ENCODE measurements at regions not wholly inside any gene's neighbourhood (a gene's known extent, or its start where the extent isn't known, plus 50 kb on each side); places are given as distances from the start of the nearest gene placed in this dataset.

- Histone ChIP-seq H2BK5ac (ENCODE audit: low read depth, low read length, poor library complexity, severe bottlenecking) (no peak overlapping the region), H2BK120ac (ENCODE audit: low read depth, low read length) (no peak overlapping the region), H3K23ac (ENCODE audit: low read length in 2 of 2) (no peak overlapping the region), H3K79me1 (replicated peaks; ENCODE audit: low read length, poor library complexity, severe bottlenecking) (no peaks in the 10 kb centered on the region), H2BK12ac (ENCODE audit: low read length in 2 of 2) (no peak overlapping the region), H3K4me1 (ENCODE audit: control insufficient read depth, insufficient read depth, low read depth, low read length) (no peaks in the 10 kb centered on the region), H2AFZ (ENCODE audit: low read depth, low read length) (no peak overlapping the region), H3K14ac (ENCODE audit: low read length in 2 of 2) (no peak overlapping the region), H3K27me3 (ENCODE audit: control insufficient read depth in 1 of 2, insufficient read depth in 1 of 2, low read length in 2 of 2) (no peaks in the 10 kb centered on the region), H3K4me3 (ENCODE audit: insufficient read depth in 1 of 2, low read depth in 1 of 2, low read length in 2 of 2) (no peak overlapping the region), H3K27ac (ENCODE audit: low read length, poor library complexity, severe bottlenecking) (no peak overlapping the region), H3K4me2 (ENCODE audit: low read length, poor library complexity, severe bottlenecking) (no peak overlapping the region), H3K9me3 (ENCODE audit: control insufficient read depth, low read length) (peaks cover 15% of the 10 kb centered on the region), H3K18ac (ENCODE audit: low read depth in 1 of 2, low read length in 2 of 2) (no peak overlapping the region), H3K36me3 (ENCODE audit: control insufficient read depth in 1 of 2, insufficient read depth in 2 of 2, low read depth in 1 of 2, low read length in 2 of 2) (no peaks in the 10 kb centered on the region), H3K9ac (ENCODE audit: low read length) (no peak overlapping the region), H3K4ac (ENCODE audit: low read depth in 1 of 2, low read length in 2 of 2) (no peak overlapping the region), H4K8ac (ENCODE audit: low read length) (no peak overlapping the region), H2BK15ac (ENCODE audit: low read depth, poor library complexity, severe bottlenecking) (no peak overlapping the region), H2AK5ac (ENCODE audit: low read length, severe bottlenecking) (no peak overlapping the region), H4K91ac (ENCODE audit: low read length) (no peak overlapping the region)
- DNase-seq = no peak
- WGBS = no CpG with 5 or more reads among the region's 2 CpGs
These were observed 88.7 kb downstream of the NR1D2 start for GRCh38 chr3:24033818-24034217.

- DNase-seq = no peak
- no peak overlapping the region for H3K9ac ChIP-seq (ENCODE audit: low read length)
- H3K9me3 ChIP-seq (ENCODE audit: control insufficient read depth, low read length) = peaks cover 15% of the 10 kb centered on the region
- no peak overlapping the region for H2AFZ ChIP-seq (ENCODE audit: low read depth, low read length)
- no peak overlapping the region for H4K8ac ChIP-seq (ENCODE audit: low read length)
- H4K91ac ChIP-seq (ENCODE audit: low read length) = no peak overlapping the region
- no peak overlapping the region for H3K27ac ChIP-seq (ENCODE audit: low read length, poor library complexity, severe bottlenecking)
- no peak overlapping the region for H3K18ac ChIP-seq (ENCODE audit: low read depth in 1 of 2, low read length in 2 of 2)
- no peak overlapping the region for H3K4ac ChIP-seq (ENCODE audit: low read depth in 1 of 2, low read length in 2 of 2)
- no peak overlapping the region for H2BK15ac ChIP-seq (ENCODE audit: low read depth, poor library complexity, severe bottlenecking)
- H3K23ac ChIP-seq (ENCODE audit: low read length in 2 of 2) = no peak overlapping the region
- no peak overlapping the region for H3K14ac ChIP-seq (ENCODE audit: low read length in 2 of 2)
- no peak overlapping the region for H2BK12ac ChIP-seq (ENCODE audit: low read length in 2 of 2)
- no peaks in the 10 kb centered on the region for H3K36me3 ChIP-seq (ENCODE audit: control insufficient read depth in 1 of 2, insufficient read depth in 2 of 2, low read depth in 1 of 2, low read length in 2 of 2)
- no peaks in the 10 kb centered on the region for H3K27me3 ChIP-seq (ENCODE audit: control insufficient read depth in 1 of 2, insufficient read depth in 1 of 2, low read length in 2 of 2)
- H2BK120ac ChIP-seq (ENCODE audit: low read depth, low read length) = no peak overlapping the region
- no peaks in the 10 kb centered on the region for H3K79me1 ChIP-seq (replicated peaks; ENCODE audit: low read length, poor library complexity, severe bottlenecking)
- no peak overlapping the region for H2AK5ac ChIP-seq (ENCODE audit: low read length, severe bottlenecking)
- H3K4me1 ChIP-seq (ENCODE audit: control insufficient read depth, insufficient read depth, low read depth, low read length) = peaks cover 2% of the 10 kb centered on the region
- no peak overlapping the region for H3K4me2 ChIP-seq (ENCODE audit: low read length, poor library complexity, severe bottlenecking)
- no peak overlapping the region for H3K4me3 ChIP-seq (ENCODE audit: insufficient read depth in 1 of 2, low read depth in 1 of 2, low read length in 2 of 2)
- H2BK5ac ChIP-seq (ENCODE audit: low read depth, low read length, poor library complexity, severe bottlenecking) = no peak overlapping the region
These were observed 89.4 kb downstream of the NR1D2 start for GRCh38 chr3:24034464-24034863.

GRCh38 chr3:24037971-24038370, 92.9 kb downstream of the NR1D2 start:
- H3K18ac ChIP-seq (ENCODE audit: low read depth in 1 of 2, low read length in 2 of 2) = no peak overlapping the region
- no peaks in the 10 kb centered on the region for H3K36me3 ChIP-seq (ENCODE audit: control insufficient read depth in 1 of 2, insufficient read depth in 2 of 2, low read depth in 1 of 2, low read length in 2 of 2)
- no peak overlapping the region for H3K27ac ChIP-seq (ENCODE audit: low read length, poor library complexity, severe bottlenecking)
- H3K27me3 ChIP-seq (ENCODE audit: control insufficient read depth in 1 of 2, insufficient read depth in 1 of 2, low read length in 2 of 2) = no peaks in the 10 kb centered on the region
- no peak overlapping the region for H3K9ac ChIP-seq (ENCODE audit: low read length)
- no peak overlapping the region for H2BK15ac ChIP-seq (ENCODE audit: low read depth, poor library complexity, severe bottlenecking)
- no peak for DNase-seq
- H3K23ac ChIP-seq (ENCODE audit: low read length in 2 of 2) = no peak overlapping the region
- H2BK5ac ChIP-seq (ENCODE audit: low read depth, low read length, poor library complexity, severe bottlenecking) = no peak overlapping the region
- no peak overlapping the region for H3K4me2 ChIP-seq (ENCODE audit: low read length, poor library complexity, severe bottlenecking)
- H3K79me1 ChIP-seq (replicated peaks; ENCODE audit: low read length, poor library complexity, severe bottlenecking) = no peaks in the 10 kb centered on the region
- H3K9me3 ChIP-seq (ENCODE audit: control insufficient read depth, low read length) = peaks cover 8% of the 10 kb centered on the region
- no peak overlapping the region for H2BK12ac ChIP-seq (ENCODE audit: low read length in 2 of 2)
- no peak overlapping the region for H2BK120ac ChIP-seq (ENCODE audit: low read depth, low read length)
- H3K4ac ChIP-seq (ENCODE audit: low read depth in 1 of 2, low read length in 2 of 2) = no peak overlapping the region
- H4K8ac ChIP-seq (ENCODE audit: low read length) = no peak overlapping the region
- no peak overlapping the region for H2AK5ac ChIP-seq (ENCODE audit: low read length, severe bottlenecking)
- no peak overlapping the region for H3K4me3 ChIP-seq (ENCODE audit: insufficient read depth in 1 of 2, low read depth in 1 of 2, low read length in 2 of 2)
- H3K14ac ChIP-seq (ENCODE audit: low read length in 2 of 2) = no peak overlapping the region
- H4K91ac ChIP-seq (ENCODE audit: low read length) = no peak overlapping the region
- H2AFZ ChIP-seq (ENCODE audit: low read depth, low read length) = no peak overlapping the region
- H3K4me1 ChIP-seq (ENCODE audit: control insufficient read depth, insufficient read depth, low read depth, low read length) = peaks cover 2% of the 10 kb centered on the region
- 100% methylated on average over 1 of the region's 2 CpGs for WGBS

GRCh38 chr3:24040311-24040710, 95.2 kb downstream of the NR1D2 start:
- Histone ChIP-seq H3K9ac (ENCODE audit: low read length) (no peak overlapping the region), H3K27ac (ENCODE audit: low read length, poor library complexity, severe bottlenecking) (no peak overlapping the region), H2BK12ac (ENCODE audit: low read length in 2 of 2) (no peak overlapping the region), H2BK120ac (ENCODE audit: low read depth, low read length) (no peak overlapping the region), H3K23ac (ENCODE audit: low read length in 2 of 2) (no peak overlapping the region), H3K4me1 (ENCODE audit: control insufficient read depth, insufficient read depth, low read depth, low read length) (peaks cover 4% of the 10 kb centered on the region), H3K4me2 (ENCODE audit: low read length, poor library complexity, severe bottlenecking) (no peak overlapping the region), H2BK15ac (ENCODE audit: low read depth, poor library complexity, severe bottlenecking) (no peak overlapping the region), H4K8ac (ENCODE audit: low read length) (no peak overlapping the region), H3K14ac (ENCODE audit: low read length in 2 of 2) (no peak overlapping the region), H3K36me3 (ENCODE audit: control insufficient read depth in 1 of 2, insufficient read depth in 2 of 2, low read depth in 1 of 2, low read length in 2 of 2) (no peaks in the 10 kb centered on the region), H3K9me3 (ENCODE audit: control insufficient read depth, low read length) (no peaks in the 10 kb centered on the region), H2AFZ (ENCODE audit: low read depth, low read length) (no peak overlapping the region), H4K91ac (ENCODE audit: low read length) (no peak overlapping the region), H3K4ac (ENCODE audit: low read depth in 1 of 2, low read length in 2 of 2) (no peak overlapping the region), H3K18ac (ENCODE audit: low read depth in 1 of 2, low read length in 2 of 2) (no peak overlapping the region), H3K4me3 (ENCODE audit: insufficient read depth in 1 of 2, low read depth in 1 of 2, low read length in 2 of 2) (no peak overlapping the region), H3K79me1 (replicated peaks; ENCODE audit: low read length, poor library complexity, severe bottlenecking) (no peaks in the 10 kb centered on the region), H3K27me3 (ENCODE audit: control insufficient read depth in 1 of 2, insufficient read depth in 1 of 2, low read length in 2 of 2) (no peaks in the 10 kb centered on the region), H2BK5ac (ENCODE audit: low read depth, low read length, poor library complexity, severe bottlenecking) (no peak overlapping the region), H2AK5ac (ENCODE audit: low read length, severe bottlenecking) (no peak overlapping the region)
- no peak for DNase-seq
- 95% methylated on average over 3 of the region's 3 CpGs for WGBS

Data from mesenchymal stem cell (in vitro differentiated cells and primary cell).